ENCODE measurements at regions not wholly inside any gene's neighbourhood (a gene's known extent, or its start where the extent isn't known, plus 50 kb on each side); places are given as distances from the start of the nearest gene placed in this dataset.
"Not testable (repeated sequence)": the region's sequence is repeated elsewhere in the genome, so short reads cannot be mapped to it uniquely, and the experiment has no call there.

DNA sequence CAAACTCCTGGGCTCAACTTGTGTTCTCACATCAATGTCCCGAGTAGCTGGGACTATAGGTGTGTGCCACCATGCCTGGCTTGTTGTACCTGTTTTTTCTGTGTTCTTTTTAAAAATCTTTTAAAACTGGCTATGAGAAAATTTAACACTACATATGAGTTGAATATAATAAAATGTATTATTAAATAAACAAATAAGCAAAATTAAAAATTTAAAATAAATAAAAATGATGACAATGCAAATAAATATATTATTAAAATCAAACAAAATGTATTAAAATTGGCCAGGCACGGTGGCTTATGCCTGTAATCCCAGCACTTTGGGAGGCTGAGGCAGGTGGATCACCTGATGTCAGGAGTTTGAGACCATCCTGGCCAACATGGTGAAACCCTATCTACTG is 162.4 kb downstream of the ZFP64 start:
- TF ChIP-seq, protein P1, sequence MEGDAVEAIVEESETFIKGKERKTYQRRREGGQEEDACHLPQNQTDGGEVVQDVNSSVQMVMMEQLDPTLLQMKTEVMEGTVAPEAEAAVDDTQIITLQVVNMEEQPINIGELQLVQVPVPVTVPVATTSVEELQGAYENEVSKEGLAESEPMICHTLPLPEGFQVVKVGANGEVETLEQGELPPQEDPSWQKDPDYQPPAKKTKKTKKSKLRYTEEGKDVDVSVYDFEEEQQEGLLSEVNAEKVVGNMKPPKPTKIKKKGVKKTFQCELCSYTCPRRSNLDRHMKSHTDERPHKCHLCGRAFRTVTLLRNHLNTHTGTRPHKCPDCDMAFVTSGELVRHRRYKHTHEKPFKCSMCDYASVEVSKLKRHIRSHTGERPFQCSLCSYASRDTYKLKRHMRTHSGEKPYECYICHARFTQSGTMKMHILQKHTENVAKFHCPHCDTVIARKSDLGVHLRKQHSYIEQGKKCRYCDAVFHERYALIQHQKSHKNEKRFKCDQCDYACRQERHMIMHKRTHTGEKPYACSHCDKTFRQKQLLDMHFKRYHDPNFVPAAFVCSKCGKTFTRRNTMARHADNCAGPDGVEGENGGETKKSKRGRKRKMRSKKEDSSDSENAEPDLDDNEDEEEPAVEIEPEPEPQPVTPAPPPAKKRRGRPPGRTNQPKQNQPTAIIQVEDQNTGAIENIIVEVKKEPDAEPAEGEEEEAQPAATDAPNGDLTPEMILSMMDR (IDR thresholded peaks at IDR 0.05; ENCODE audit: low read length) = not testable (repeated sequence)
- TF ChIP-seq EZH2 (IDR thresholded peaks at IDR 0.05; ENCODE audit: borderline replicate concordance, low read length) = not testable (repeated sequence)

All from OCI-LY1 (cell line).